ENCODE measurements at regions not wholly inside any gene's neighbourhood (a gene's known extent, or its start where the extent isn't known, plus 50 kb on each side); places are given as distances from the start of the nearest gene placed in this dataset.

DNA sequence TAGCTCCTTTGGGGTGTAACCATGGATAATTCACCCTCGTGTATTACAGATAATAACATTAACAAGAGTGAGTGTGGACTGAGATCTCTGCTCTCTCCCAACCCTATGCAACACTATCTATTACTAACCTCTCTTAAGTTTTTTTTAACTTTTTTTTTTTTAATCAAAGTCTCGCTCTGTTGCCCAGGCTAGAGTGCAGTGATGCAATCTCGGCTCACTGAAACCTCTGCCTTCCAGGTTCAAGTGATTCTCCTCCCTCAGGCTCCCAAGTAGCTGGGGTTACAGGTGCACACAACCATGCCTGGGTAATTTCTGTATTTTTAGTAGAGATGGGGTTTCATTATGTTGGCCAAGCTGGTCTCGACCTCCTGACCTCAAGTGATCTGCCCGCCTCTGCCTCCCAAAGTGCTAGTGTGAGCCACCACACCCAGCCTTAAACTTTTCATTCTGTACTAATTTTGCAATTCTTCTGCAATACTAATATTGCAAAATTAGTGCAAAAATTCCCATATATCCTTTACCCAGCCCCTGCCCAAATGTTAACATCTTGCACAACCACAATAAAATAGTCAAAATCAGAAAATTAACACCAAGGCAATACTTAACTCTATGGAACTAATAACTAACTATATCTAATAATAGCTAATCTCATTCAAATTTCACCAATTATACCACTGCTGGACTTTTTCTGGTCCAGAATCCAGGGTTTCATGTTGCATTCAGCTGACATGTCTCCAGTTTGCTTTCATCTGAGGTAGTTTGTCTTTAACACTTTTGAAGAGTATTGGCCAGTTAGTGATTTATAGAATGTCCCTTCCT is 66.5 kb upstream of the TCF7L2 start:
- DNase-seq (ENCODE audit: low spot score), result no peak
- in situ Hi-C loops (cut with MboI; ENCODE audit: low pct_unique_long_range_greater_than_20kb, low sequenced_read_pairs, unreplicated experiment), result no loop called here
- no peak for TF ChIP-seq CTCF (IDR thresholded peaks at IDR 0.05; ENCODE audit: extremely low read depth, insufficient read depth, missing control alignments)

- no peak for DNase-seq (ENCODE audit: low spot score)
- TF ChIP-seq CTCF (IDR thresholded peaks at IDR 0.05; ENCODE audit: extremely low read depth, insufficient read depth, missing control alignments), result no peak
- in situ Hi-C loops (cut with MboI; ENCODE audit: low pct_unique_long_range_greater_than_20kb, low sequenced_read_pairs, unreplicated experiment), result no loop called here
These were observed 65.9 kb upstream of the TCF7L2 start for GRCh38 chr10:112884179-112884504.

DNA sequence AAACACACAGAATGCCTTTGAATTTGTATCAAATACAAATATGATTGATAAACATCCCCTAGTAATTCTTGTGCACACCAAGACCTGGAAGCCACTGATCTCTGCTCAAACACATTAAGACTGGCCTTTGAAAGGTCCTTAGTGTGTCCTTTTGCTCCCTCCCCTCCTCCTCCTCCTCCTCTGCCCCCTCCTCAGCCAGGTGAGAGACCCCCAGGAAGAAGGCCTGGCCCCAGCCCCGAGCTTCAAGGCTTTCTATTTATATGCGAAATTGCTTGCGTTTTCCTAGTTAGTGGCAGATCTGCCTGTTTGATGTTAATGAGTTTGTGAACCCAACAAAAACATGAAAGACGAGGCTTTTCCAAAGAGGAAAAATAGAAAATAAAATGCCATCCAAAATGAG is 63.6 kb upstream of the TCF7L2 start:
- in situ Hi-C loops (cut with MboI; ENCODE audit: low pct_unique_long_range_greater_than_20kb, low sequenced_read_pairs, unreplicated experiment), result no loop called here
- no peak for DNase-seq (ENCODE audit: low spot score)
- no peak for TF ChIP-seq CTCF (IDR thresholded peaks at IDR 0.05; ENCODE audit: extremely low read depth, insufficient read depth, missing control alignments)

DNA sequence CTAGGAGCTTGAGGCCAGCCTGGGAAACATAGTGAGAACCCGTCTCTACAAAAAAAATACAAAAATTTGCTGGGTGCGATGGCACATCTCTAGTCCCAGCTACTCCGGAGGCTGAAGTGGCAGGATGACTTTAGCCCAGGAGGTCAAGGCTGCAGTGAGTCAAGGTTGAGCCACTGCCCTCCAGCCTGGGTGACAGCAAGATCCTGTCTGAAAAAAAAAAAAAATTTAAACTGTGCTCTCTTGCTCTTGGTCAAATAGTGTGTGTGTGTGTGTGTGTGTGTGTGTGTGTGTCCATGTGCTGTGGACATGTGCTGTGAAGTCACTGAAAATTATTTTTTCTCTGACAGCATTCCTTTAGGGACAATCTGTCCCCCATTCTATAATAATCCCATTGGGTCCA is 62.1 kb upstream of the TCF7L2 start:
- no peak for DNase-seq (ENCODE audit: low spot score)
- in situ Hi-C loops (cut with MboI; ENCODE audit: low pct_unique_long_range_greater_than_20kb, low sequenced_read_pairs, unreplicated experiment), result no loop called here
- TF ChIP-seq CTCF (IDR thresholded peaks at IDR 0.05; ENCODE audit: extremely low read depth, insufficient read depth, missing control alignments), result no peak

DNA sequence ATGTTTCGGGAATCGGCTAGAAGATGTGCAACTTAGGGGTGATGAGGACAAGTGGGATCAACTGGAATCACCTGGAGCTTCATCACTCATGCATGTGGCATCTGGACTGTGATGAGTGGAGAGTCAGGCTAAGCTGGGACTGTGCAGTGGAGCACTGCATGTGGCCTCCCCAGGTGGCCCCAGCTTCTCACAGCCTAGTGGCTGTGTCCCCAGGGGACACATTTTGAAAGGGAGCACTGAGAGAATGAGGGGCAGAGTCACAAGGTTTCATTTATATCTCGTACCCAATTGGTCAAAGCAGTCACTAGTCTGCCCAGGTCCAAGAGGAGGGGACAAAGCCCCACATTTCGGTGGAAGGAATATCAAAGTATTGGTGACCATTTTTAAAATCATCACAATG is 54.8 kb upstream of the TCF7L2 start:
- in situ Hi-C loops (cut with MboI; ENCODE audit: low pct_unique_long_range_greater_than_20kb, low sequenced_read_pairs, unreplicated experiment), result no loop called here
- DNase-seq (ENCODE audit: low spot score), result no peak
- no peak for TF ChIP-seq CTCF (IDR thresholded peaks at IDR 0.05; ENCODE audit: extremely low read depth, insufficient read depth, missing control alignments)

- in situ Hi-C loops (cut with MboI; ENCODE audit: low pct_unique_long_range_greater_than_20kb, low sequenced_read_pairs, unreplicated experiment), result no loop called here
- TF ChIP-seq CTCF (IDR thresholded peaks at IDR 0.05; ENCODE audit: extremely low read depth, insufficient read depth, missing control alignments), result no peak
- DNase-seq (ENCODE audit: low spot score), result no peak
These were observed 53.8 kb upstream of the TCF7L2 start for GRCh38 chr10:112896273-112896672.
